GM23338 (cell line): ENCODE measurements at regions not wholly inside any gene's neighbourhood (a gene's known extent, or its start where the extent isn't known, plus 50 kb on each side); places are given as distances from the start of the nearest gene placed in this dataset.

Experiments
- ATAC-seq: fragments of 200-7000 bp; cut with Tn5 transposase; 3 replicates; pipeline ENCODE4 v1.9.1; 2020
- DNase-seq: peaks from one replicate; pipeline ENCODE4 v3.0.0-alpha.2; 2015; ENCODE audit warnings: low spot score
- H2AFZ ChIP-seq: fragments of 200-600 bp; sonication (generic); 2 replicates; pipeline ENCODE4 v1.8.0; 2016; ENCODE audit warnings: antibody characterized with exemption, mild to moderate bottlenecking, moderate library complexity
- H3F3A ChIP-seq: fragments of 200-600 bp; sonication (generic); replicated peaks from 2 replicates; pipeline ENCODE4 v1.8.0; 2017; ENCODE audit warnings: antibody characterized with exemption, mixed run types, low read depth
- H3K27ac ChIP-seq: fragments of 200-600 bp; sonication (generic); 2 replicates; pipeline ENCODE4 v1.6.1; 2016; ENCODE audit warnings: low read depth
- H3K27me3 ChIP-seq: fragments of 200-600 bp; sonication (generic); 2 replicates; pipeline ENCODE4 v1.8.0; 2016; ENCODE audit warnings: mild to moderate bottlenecking, mixed run types, moderate library complexity; ENCODE audit not compliant: insufficient read depth
- H3K36me3 ChIP-seq: fragments of 200-600 bp; sonication (generic); 2 replicates; pipeline ENCODE4 v1.8.0; 2016; ENCODE audit warnings: mild to moderate bottlenecking; ENCODE audit not compliant: insufficient read depth
- H3K4me1 ChIP-seq: fragments of 200-600 bp; sonication (generic); 2 replicates; pipeline ENCODE4 v1.8.0; 2016; ENCODE audit warnings: mild to moderate bottlenecking, moderate library complexity; ENCODE audit not compliant: insufficient read depth
- H3K4me2 ChIP-seq: fragments of 200-600 bp; sonication (generic); 2 replicates; pipeline ENCODE4 v1.7.1; 2017; ENCODE audit warnings: mixed run types
- H3K4me3 ChIP-seq: fragments of 200-600 bp; sonication (generic); 2 replicates; pipeline ENCODE4 v1.6.1; 2016; ENCODE audit warnings: mixed run types
- H3K79me2 ChIP-seq: fragments of 200-600 bp; sonication (generic); replicated peaks from 2 replicates; pipeline ENCODE4 v1.8.0; 2017; ENCODE audit warnings: mild to moderate bottlenecking; ENCODE audit not compliant: insufficient read depth
- H3K9me2 ChIP-seq: fragments of 200-600 bp; sonication (generic); 2 replicates; pipeline ENCODE4 v1.8.0; 2017; ENCODE audit not compliant: insufficient read depth
- H4K20me1 ChIP-seq: fragments of 200-600 bp; sonication (generic); replicated peaks from 2 replicates; pipeline ENCODE4 v1.8.0; 2017; ENCODE audit warnings: mild to moderate bottlenecking; ENCODE audit not compliant: insufficient read depth
- H3K27ac Mint-ChIP-seq: 2 replicates; pipeline ENCODE4 v1.8.0; 2020; ENCODE audit warnings: inconsistent platforms, mild to moderate bottlenecking, moderate library complexity, mixed read lengths
- H3K27me3 Mint-ChIP-seq: 3 replicates; pipeline ENCODE4 v1.8.0; 2022; ENCODE audit warnings: low read depth, mild to moderate bottlenecking, moderate library complexity, mixed read lengths, inconsistent platforms; ENCODE audit not compliant: insufficient read depth, poor library complexity
- H3K36me3 Mint-ChIP-seq: 3 replicates; pipeline ENCODE4 v1.8.0; 2021; ENCODE audit warnings: low read depth, mild to moderate bottlenecking, inconsistent platforms, moderate library complexity, mixed read lengths
- H3K4me1 Mint-ChIP-seq: 3 replicates; pipeline ENCODE4 v1.8.0; 2020; ENCODE audit warnings: mild to moderate bottlenecking, inconsistent platforms, mixed read lengths
- H3K4me3 Mint-ChIP-seq: 3 replicates; pipeline ENCODE4 v1.8.0; 2021; ENCODE audit warnings: moderate library complexity, mild to moderate bottlenecking, inconsistent platforms, mixed read lengths
- H3K9me3 Mint-ChIP-seq: 3 replicates; pipeline ENCODE4 v1.8.0; 2020; ENCODE audit warnings: moderate library complexity, mild to moderate bottlenecking, inconsistent platforms, mixed read lengths
- CTCF ChIP-seq, 2 experiments: fragments of 200-600 bp in 1 of 2; sonication (generic) in 1 of 2; conservative IDR thresholded peaks; 2 replicates each; pipeline versions ENCODE4 v1.5.1 to v1.6.1; 2016 to 2017; ENCODE audit warnings: antibody characterized with exemption in 2 of 2, low read depth in 2 of 2, mild to moderate bottlenecking in 2 of 2, moderate library complexity in 1 of 2
- ETS1 ChIP-seq: IDR thresholded peaks from 2 replicates; pipeline ENCODE4 v1.6.1; 2016; ENCODE audit warnings: antibody characterized with exemption
- EZH2 ChIP-seq: fragments of 200-600 bp; sonication (generic); IDR thresholded peaks from one replicate; pipeline ENCODE4 v1.8.0; 2017; ENCODE audit warnings: antibody characterized with exemption, mild to moderate bottlenecking, low read depth; ENCODE audit not compliant: unreplicated experiment
- EZH2phosphoT487 ChIP-seq: fragments of 200-600 bp; sonication (generic); IDR thresholded peaks from one replicate; pipeline ENCODE4 v1.8.1; 2018; ENCODE audit warnings: antibody characterized with exemption; ENCODE audit not compliant: unreplicated experiment
- NANOG ChIP-seq: IDR thresholded peaks from 2 replicates; pipeline ENCODE4 v1.6.1; 2016; ENCODE audit warnings: antibody characterized with exemption, borderline replicate concordance
- POLR2AphosphoS5 ChIP-seq: IDR thresholded peaks from 2 replicates; pipeline ENCODE4 v1.6.1; 2016; ENCODE audit warnings: antibody characterized with exemption, low read depth
- REST ChIP-seq: IDR thresholded peaks from one replicate; pipeline ENCODE4 v1.6.1; 2018; ENCODE audit warnings: antibody characterized with exemption; ENCODE audit not compliant: unreplicated experiment
- STAT1 ChIP-seq: IDR thresholded peaks from one replicate; pipeline ENCODE4 v1.6.1; 2016; ENCODE audit warnings: antibody characterized with exemption; ENCODE audit not compliant: unreplicated experiment
- ZNF114 ChIP-seq: fragments of 250-450 bp; sonication (Bioruptor Pico); IDR thresholded peaks from 2 replicates; pipeline ENCODE4 v1.5.0; 2020; ENCODE audit warnings: mild to moderate bottlenecking, moderate library complexity
- ZNF331 ChIP-seq: fragments of 250-450 bp; sonication (Bioruptor Pico); IDR thresholded peaks from 2 replicates; pipeline ENCODE4 v1.5.0; 2020; ENCODE audit warnings: low read depth, mild to moderate bottlenecking, moderate library complexity
- ZNF462 ChIP-seq: fragments of 250-450 bp; sonication (Bioruptor Pico); IDR thresholded peaks from 2 replicates; pipeline ENCODE4 v1.5.0; 2020; ENCODE audit warnings: mild to moderate bottlenecking, moderate library complexity

- H3K4me2 ChIP-seq: no peak overlapping the region
- ATAC-seq: no peak
- no peaks in the 10 kb centered on the region for H3K9me3 Mint-ChIP-seq
Measured at GRCh38 chr9:107067739-107068416, 204.9 kb downstream of the ZNF462 start.

More at GRCh38 chr9:107067739-107068416, 204.9 kb downstream of the ZNF462 start:
- no peaks in the 10 kb centered on the region for H3K36me3 ChIP-seq
- no peak for DNase-seq
- Mint-ChIP-seq H3K27me3 (peaks cover 3% of the 10 kb centered on the region), H3K4me1 (peaks cover 3% of the 10 kb centered on the region; the same call in 1 of the 3 replicates), H3K4me3 (no peak overlapping the region), H3K27ac (no peak overlapping the region), H3K36me3 (no peaks in the 10 kb centered on the region)
- no peaks in the 10 kb centered on the region for H3K27me3 ChIP-seq
- no peaks in the 10 kb centered on the region for H3F3A ChIP-seq
- H3K79me2 ChIP-seq: no peaks in the 10 kb centered on the region
- no peak overlapping the region for H3K27ac ChIP-seq
- no peaks in the 10 kb centered on the region for H4K20me1 ChIP-seq
- TF ChIP-seq POLR2AphosphoS5 (no peak), CTCF (conservative IDR thresholded peaks at IDR 0.05; ENCODE audit: low read depth in 2 of 2) (no peak), ZNF331 (CRISPR knock-in tag) (no peak), ZNF462 (CRISPR knock-in tag) (no peak), REST (no peak), EZH2phosphoT487 (no peak), ETS1 (no peak), NANOG (no peak), EZH2 (no peak), ZNF114 (CRISPR knock-in tag) (no peak), STAT1 (no peak)
- no peaks in the 10 kb centered on the region for H3K4me1 ChIP-seq
- no peak overlapping the region for H3K4me3 ChIP-seq
- H2AFZ ChIP-seq: no peak overlapping the region
- H3K9me2 ChIP-seq: peaks cover 10% of the 10 kb centered on the region
